HepG2 (cell line): ENCODE measurements at regions not wholly inside any gene's neighbourhood (a gene's known extent, or its start where the extent isn't known, plus 50 kb on each side); places are given as distances from the start of the nearest gene placed in this dataset.

Experiments used
- EP300 ChIP-seq, 3 experiments: sonication (generic) in 1 of 3; formaldehyde crosslinking in 1 of 3; IDR thresholded peaks; 2 replicates each; pipeline versions ENCODE4 v1.5.1 to v1.6.1; 2011 to 2020; ENCODE audit warnings: low read depth in 2 of 3, low read length in 2 of 3, borderline replicate concordance in 1 of 3, improper control_type of control experiment in 1 of 3, mild to moderate bottlenecking in 1 of 3, missing genetic modification reagents in 1 of 3, moderate library complexity in 1 of 3
- GATAD2A ChIP-seq: IDR thresholded peaks from 2 replicates; pipeline ENCODE4 v1.6.1; 2016
- HDAC1 ChIP-seq: sonication (generic); formaldehyde crosslinking; IDR thresholded peaks from 2 replicates; pipeline ENCODE4 v1.5.1; 2020; ENCODE audit warnings: mild to moderate bottlenecking, missing genetic modification reagents
- ZKSCAN5 ChIP-seq: sonication (generic); formaldehyde crosslinking; IDR thresholded peaks from 2 replicates; pipeline ENCODE4 v1.5.1; 2020; ENCODE audit warnings: mild to moderate bottlenecking, missing genetic modification reagents
- ZNF160 ChIP-seq: sonication (generic); formaldehyde crosslinking; IDR thresholded peaks from 2 replicates; pipeline ENCODE4 v1.8.0; 2022; ENCODE audit warnings: mild to moderate bottlenecking, inconsistent platforms, missing genetic modification reagents
- TF ChIP-seq, protein P1 (sequence below), 2 experiments: fragments of 450-650 bp in 1 of 2; sonication (generic) in 1 of 2; formaldehyde crosslinking in 1 of 2; IDR thresholded peaks; 2 replicates each; pipeline versions ENCODE4 v1.6.1 to v1.8.0; 2016 to 2022; ENCODE audit warnings: antibody characterized with exemption in 1 of 2, mild to moderate bottlenecking in 1 of 2, missing genetic modification reagents in 1 of 2
- TF ChIP-seq, protein P2 (sequence below): sonication (generic); formaldehyde crosslinking; IDR thresholded peaks from 2 replicates; pipeline ENCODE4 v1.4.0; 2020; ENCODE audit warnings: missing genetic modification reagents
- TF ChIP-seq, protein P3 (sequence below): sonication (generic); formaldehyde crosslinking; conservative IDR thresholded peaks from 2 replicates; pipeline ENCODE4 v1.4.0; 2020; ENCODE audit warnings: missing genetic modification reagents
- TF ChIP-seq, protein P4 (sequence below): sonication (generic); formaldehyde crosslinking; conservative IDR thresholded peaks from 2 replicates; pipeline ENCODE4 v1.5.0; 2020; ENCODE audit warnings: missing genetic modification reagents

DNA sequence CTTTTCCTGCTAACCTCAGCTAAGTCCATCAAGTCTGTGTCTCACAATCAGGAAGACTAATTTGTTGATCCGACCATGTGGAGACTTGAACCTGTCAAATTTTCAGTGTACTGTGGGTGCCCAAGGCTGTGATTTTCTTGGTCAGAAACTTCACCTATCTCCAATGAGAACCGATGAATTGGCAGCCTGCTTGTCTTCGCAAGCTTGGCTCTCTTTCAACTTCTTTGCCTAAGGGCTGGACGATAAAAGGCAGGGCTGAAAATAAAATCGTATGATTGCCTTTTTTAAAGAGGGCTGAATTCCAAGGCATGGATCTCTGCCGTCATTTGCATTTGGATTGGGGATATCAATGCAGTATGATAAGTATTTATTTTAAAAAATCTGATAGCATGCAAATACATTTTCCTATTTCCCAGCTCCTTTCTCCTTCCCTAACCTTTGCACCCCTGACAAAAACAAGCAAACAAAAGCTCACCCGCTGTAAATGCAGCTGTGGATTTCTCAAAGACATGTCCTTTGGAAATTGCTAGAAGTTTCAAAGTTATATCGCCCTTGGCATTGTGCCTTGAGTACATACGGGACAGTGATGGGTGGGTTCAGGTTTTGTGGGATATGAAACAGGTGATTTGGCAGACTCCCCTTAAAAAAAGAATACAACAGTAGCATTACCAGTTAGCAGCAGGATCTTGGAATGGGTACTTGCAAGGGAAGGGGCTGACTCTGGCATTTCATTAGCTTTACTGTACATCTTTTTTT is 80.6 kb downstream of the NPTX2 start (continued):
- TF ChIP-seq, protein P1, sequence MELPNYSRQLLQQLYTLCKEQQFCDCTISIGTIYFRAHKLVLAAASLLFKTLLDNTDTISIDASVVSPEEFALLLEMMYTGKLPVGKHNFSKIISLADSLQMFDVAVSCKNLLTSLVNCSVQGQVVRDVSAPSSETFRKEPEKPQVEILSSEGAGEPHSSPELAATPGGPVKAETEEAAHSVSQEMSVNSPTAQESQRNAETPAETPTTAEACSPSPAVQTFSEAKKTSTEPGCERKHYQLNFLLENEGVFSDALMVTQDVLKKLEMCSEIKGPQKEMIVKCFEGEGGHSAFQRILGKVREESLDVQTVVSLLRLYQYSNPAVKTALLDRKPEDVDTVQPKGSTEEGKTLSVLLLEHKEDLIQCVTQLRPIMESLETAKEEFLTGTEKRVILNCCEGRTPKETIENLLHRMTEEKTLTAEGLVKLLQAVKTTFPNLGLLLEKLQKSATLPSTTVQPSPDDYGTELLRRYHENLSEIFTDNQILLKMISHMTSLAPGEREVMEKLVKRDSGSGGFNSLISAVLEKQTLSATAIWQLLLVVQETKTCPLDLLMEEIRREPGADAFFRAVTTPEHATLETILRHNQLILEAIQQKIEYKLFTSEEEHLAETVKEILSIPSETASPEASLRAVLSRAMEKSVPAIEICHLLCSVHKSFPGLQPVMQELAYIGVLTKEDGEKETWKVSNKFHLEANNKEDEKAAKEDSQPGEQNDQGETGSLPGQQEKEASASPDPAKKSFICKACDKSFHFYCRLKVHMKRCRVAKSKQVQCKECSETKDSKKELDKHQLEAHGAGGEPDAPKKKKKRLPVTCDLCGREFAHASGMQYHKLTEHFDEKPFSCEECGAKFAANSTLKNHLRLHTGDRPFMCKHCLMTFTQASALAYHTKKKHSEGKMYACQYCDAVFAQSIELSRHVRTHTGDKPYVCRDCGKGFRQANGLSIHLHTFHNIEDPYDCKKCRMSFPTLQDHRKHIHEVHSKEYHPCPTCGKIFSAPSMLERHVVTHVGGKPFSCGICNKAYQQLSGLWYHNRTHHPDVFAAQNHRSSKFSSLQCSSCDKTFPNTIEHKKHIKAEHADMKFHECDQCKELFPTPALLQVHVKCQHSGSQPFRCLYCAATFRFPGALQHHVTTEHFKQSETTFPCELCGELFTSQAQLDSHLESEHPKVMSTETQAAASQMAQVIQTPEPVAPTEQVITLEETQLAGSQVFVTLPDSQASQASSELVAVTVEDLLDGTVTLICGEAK (IDR thresholded peaks at IDR 0.05) = no peak
- TF ChIP-seq, protein P1 (CRISPR knock-in tag; IDR thresholded peaks at IDR 0.05) = no peak
- TF ChIP-seq ZKSCAN5 (CRISPR knock-in tag) (no peak), EP300 (IDR thresholded peaks at IDR 0.05; ENCODE audit: low read depth in 2 of 2, low read length in 2 of 2) (no peak), EP300 (CRISPR knock-in tag; IDR thresholded peaks at IDR 0.05; ENCODE audit: borderline replicate concordance) (no peak), HDAC1 (CRISPR knock-in tag) (no peak), GATAD2A (CRISPR knock-in tag) (no peak), ZNF160 (no peak)
- TF ChIP-seq, protein P2, sequence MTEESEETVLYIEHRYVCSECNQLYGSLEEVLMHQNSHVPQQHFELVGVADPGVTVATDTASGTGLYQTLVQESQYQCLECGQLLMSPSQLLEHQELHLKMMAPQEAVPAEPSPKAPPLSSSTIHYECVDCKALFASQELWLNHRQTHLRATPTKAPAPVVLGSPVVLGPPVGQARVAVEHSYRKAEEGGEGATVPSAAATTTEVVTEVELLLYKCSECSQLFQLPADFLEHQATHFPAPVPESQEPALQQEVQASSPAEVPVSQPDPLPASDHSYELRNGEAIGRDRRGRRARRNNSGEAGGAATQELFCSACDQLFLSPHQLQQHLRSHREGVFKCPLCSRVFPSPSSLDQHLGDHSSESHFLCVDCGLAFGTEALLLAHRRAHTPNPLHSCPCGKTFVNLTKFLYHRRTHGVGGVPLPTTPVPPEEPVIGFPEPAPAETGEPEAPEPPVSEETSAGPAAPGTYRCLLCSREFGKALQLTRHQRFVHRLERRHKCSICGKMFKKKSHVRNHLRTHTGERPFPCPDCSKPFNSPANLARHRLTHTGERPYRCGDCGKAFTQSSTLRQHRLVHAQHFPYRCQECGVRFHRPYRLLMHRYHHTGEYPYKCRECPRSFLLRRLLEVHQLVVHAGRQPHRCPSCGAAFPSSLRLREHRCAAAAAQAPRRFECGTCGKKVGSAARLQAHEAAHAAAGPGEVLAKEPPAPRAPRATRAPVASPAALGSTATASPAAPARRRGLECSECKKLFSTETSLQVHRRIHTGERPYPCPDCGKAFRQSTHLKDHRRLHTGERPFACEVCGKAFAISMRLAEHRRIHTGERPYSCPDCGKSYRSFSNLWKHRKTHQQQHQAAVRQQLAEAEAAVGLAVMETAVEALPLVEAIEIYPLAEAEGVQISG (CRISPR knock-in tag) = no peak
- TF ChIP-seq, protein P3, sequence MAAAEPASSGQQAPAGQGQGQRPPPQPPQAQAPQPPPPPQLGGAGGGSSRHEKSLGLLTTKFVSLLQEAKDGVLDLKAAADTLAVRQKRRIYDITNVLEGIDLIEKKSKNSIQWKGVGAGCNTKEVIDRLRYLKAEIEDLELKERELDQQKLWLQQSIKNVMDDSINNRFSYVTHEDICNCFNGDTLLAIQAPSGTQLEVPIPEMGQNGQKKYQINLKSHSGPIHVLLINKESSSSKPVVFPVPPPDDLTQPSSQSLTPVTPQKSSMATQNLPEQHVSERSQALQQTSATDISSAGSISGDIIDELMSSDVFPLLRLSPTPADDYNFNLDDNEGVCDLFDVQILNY (CRISPR knock-in tag) = no peak
- TF ChIP-seq, protein P4, sequence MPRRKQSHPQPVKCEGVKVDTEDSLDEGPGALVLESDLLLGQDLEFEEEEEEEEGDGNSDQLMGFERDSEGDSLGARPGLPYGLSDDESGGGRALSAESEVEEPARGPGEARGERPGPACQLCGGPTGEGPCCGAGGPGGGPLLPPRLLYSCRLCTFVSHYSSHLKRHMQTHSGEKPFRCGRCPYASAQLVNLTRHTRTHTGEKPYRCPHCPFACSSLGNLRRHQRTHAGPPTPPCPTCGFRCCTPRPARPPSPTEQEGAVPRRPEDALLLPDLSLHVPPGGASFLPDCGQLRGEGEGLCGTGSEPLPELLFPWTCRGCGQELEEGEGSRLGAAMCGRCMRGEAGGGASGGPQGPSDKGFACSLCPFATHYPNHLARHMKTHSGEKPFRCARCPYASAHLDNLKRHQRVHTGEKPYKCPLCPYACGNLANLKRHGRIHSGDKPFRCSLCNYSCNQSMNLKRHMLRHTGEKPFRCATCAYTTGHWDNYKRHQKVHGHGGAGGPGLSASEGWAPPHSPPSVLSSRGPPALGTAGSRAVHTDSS (CRISPR knock-in tag) = no peak
